Smooth muscle cell (in vitro differentiated cells): ENCODE measurements at regions not wholly inside any gene's neighbourhood (a gene's known extent, or its start where the extent isn't known, plus 50 kb on each side); places are given as distances from the start of the nearest gene placed in this dataset.

Experiments
- DNase-seq: peaks from one replicate; lab custom pipeline; 2025; ENCODE audit not compliant: unreplicated experiment; lab: John Stamatoyannopoulos, UW
- H2AFZ ChIP-seq: fragments of 200-600 bp; sonication (generic); 2 replicates; pipeline ENCODE4 v1.6.0; 2016; ENCODE audit warnings: antibody characterized with exemption, low read depth, mild to moderate bottlenecking
- H3F3A ChIP-seq: fragments of 200-600 bp; sonication (generic); 2 replicates; pipeline ENCODE4 v1.6.0; 2017; ENCODE audit warnings: antibody characterized with exemption, low read depth
- H3K27ac ChIP-seq: fragments of 200-600 bp; sonication (generic); 2 replicates; pipeline ENCODE4 v1.5.1; 2016; ENCODE audit warnings: low read depth, mild to moderate bottlenecking
- H3K27me3 ChIP-seq: fragments of 200-600 bp; sonication (generic); 2 replicates; pipeline ENCODE4 v1.6.1; 2016; ENCODE audit warnings: low read depth, mild to moderate bottlenecking
- H3K36me3 ChIP-seq: fragments of 200-600 bp; sonication (generic); 2 replicates; pipeline ENCODE4 v1.5.1; 2016; ENCODE audit warnings: low read depth
- H3K4me1 ChIP-seq: fragments of 200-600 bp; sonication (generic); 2 replicates; pipeline ENCODE4 v1.5.1; 2016; ENCODE audit warnings: low read depth
- H3K4me2 ChIP-seq: fragments of 200-600 bp; sonication (generic); 2 replicates; pipeline ENCODE4 v1.6.0; 2016; ENCODE audit warnings: mild to moderate bottlenecking
- H3K4me3 ChIP-seq: fragments of 200-600 bp; sonication (generic); 2 replicates; pipeline ENCODE4 v1.5.1; 2016; ENCODE audit warnings: mild to moderate bottlenecking
- H3K79me2 ChIP-seq: fragments of 200-600 bp; sonication (generic); 2 replicates; pipeline ENCODE4 v1.6.0; 2016; ENCODE audit warnings: low read depth, mild to moderate bottlenecking
- H3K9ac ChIP-seq: fragments of 200-600 bp; sonication (generic); 2 replicates; pipeline ENCODE4 v1.6.0; 2016; ENCODE audit warnings: low read depth
- H3K9me3 ChIP-seq: fragments of 200-600 bp; sonication (generic); replicated peaks from 2 replicates; pipeline ENCODE4 v1.5.1; 2016; ENCODE audit warnings: low read depth
- H4K20me1 ChIP-seq: fragments of 200-600 bp; sonication (generic); 2 replicates; pipeline ENCODE4 v1.6.0; 2016; ENCODE audit warnings: low read depth
- WGBS: methylation state at CpG from one replicate; pipeline ENCODE4 v1.1.7; 2016; ENCODE audit warnings: low lambda C conversion rate; 5-methylcytosine and 5-hydroxymethylcytosine counted together
- TF ChIP-seq, protein P1 (sequence below): fragments of 200-600 bp; sonication (generic); IDR thresholded peaks from 2 replicates; pipeline ENCODE4 v1.5.1; 2017; ENCODE audit warnings: borderline replicate concordance, mild to moderate bottlenecking, antibody characterized with exemption; ENCODE audit not compliant: insufficient read depth, poor library complexity, severe bottlenecking

DNA sequence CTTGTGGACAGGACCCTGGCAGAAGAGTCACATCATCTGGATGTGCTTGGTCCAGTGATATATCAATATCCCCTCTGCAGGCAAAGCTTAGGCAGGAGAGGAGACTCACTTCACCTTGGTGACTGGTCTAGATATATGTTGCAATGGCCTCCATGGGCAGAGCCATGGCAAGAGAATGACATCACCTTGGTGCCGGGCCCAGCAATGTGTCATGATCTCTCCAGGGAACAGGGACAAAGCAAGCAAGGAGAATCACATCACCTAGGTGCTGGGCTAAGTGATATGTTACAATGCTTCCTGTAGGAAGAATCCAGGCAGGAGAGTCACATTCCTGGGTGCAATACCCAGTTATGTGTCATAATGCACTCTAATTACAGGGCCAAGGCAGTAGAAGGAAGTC is 2106.2 kb downstream of the TP53TG3F start:
- H3F3A ChIP-seq, result no peaks in the 10 kb centered on the region
- H3K27ac ChIP-seq, result no peak overlapping the region
- no peaks in the 10 kb centered on the region for H4K20me1 ChIP-seq
- 89% methylated on average over 1 of the region's 1 CpG for WGBS
- no peaks in the 10 kb centered on the region for H3K79me2 ChIP-seq
- no peak for DNase-seq
- H3K4me3 ChIP-seq, result no peak overlapping the region
- TF ChIP-seq, protein P1, sequence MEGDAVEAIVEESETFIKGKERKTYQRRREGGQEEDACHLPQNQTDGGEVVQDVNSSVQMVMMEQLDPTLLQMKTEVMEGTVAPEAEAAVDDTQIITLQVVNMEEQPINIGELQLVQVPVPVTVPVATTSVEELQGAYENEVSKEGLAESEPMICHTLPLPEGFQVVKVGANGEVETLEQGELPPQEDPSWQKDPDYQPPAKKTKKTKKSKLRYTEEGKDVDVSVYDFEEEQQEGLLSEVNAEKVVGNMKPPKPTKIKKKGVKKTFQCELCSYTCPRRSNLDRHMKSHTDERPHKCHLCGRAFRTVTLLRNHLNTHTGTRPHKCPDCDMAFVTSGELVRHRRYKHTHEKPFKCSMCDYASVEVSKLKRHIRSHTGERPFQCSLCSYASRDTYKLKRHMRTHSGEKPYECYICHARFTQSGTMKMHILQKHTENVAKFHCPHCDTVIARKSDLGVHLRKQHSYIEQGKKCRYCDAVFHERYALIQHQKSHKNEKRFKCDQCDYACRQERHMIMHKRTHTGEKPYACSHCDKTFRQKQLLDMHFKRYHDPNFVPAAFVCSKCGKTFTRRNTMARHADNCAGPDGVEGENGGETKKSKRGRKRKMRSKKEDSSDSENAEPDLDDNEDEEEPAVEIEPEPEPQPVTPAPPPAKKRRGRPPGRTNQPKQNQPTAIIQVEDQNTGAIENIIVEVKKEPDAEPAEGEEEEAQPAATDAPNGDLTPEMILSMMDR, result no peak
- H3K4me1 ChIP-seq, result no peaks in the 10 kb centered on the region
- no peak overlapping the region for H2AFZ ChIP-seq
- no peaks in the 10 kb centered on the region for H3K27me3 ChIP-seq
- no peaks in the 10 kb centered on the region for H3K9me3 ChIP-seq
- no peak overlapping the region for H3K9ac ChIP-seq
- no peaks in the 10 kb centered on the region for H3K36me3 ChIP-seq
- H3K4me2 ChIP-seq, result no peak overlapping the region

DNA sequence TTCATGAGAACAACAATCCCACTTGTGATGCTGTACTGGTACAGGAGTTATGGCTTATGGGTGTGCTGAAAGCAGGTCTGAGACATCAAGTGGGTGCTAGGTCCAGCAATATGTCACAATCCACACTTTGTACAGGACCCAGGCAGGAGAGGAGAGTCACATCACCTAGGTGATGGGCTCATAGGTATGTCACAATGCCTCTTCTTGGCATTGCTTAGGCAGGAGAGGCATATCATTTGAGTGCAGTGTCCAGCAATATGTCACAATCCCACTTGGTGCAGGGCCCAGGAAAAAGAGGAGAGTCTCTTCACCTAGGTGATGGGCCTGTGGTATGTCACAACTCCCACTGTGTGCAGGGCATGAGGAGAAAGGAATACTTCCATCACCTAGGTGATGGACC is 2110.0 kb downstream of the TP53TG3F start:
- H4K20me1 ChIP-seq, result no peaks in the 10 kb centered on the region
- no peaks in the 10 kb centered on the region for H3K4me1 ChIP-seq
- no peaks in the 10 kb centered on the region for H3K36me3 ChIP-seq
- peaks cover 7% of the 10 kb centered on the region for H3K9me3 ChIP-seq
- TF ChIP-seq, protein P1, result no peak
- H3K4me2 ChIP-seq, result no peak overlapping the region
- no peak overlapping the region for H3K27ac ChIP-seq
- H3F3A ChIP-seq, result no peaks in the 10 kb centered on the region
- no peak for DNase-seq
- no peaks in the 10 kb centered on the region for H3K27me3 ChIP-seq
- no peaks in the 10 kb centered on the region for H3K79me2 ChIP-seq
- no peak overlapping the region for H2AFZ ChIP-seq
- H3K4me3 ChIP-seq, result no peak overlapping the region
- no peak overlapping the region for H3K9ac ChIP-seq

DNA sequence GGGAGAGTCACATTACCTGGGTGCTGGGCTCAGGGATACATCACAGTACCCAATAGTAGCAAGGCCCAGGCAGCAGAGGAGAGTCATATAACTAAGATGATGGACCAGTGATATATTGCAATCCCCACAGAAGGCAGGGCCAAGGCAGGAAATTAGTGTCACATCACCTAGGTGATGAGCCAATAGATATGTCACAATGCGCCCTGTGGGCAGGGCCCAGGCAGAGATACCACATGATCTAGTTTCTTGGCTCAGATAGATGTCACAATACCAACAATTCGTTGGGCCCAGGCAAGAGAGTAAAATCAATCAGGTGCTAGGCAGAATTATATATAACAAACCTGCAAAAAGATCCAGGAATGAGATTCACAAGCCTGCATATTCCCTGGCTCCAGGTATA is 2111.5 kb downstream of the TP53TG3F start:
- Histone ChIP-seq H3K27me3 (no peaks in the 10 kb centered on the region), H2AFZ (no peak overlapping the region), H4K20me1 (no peaks in the 10 kb centered on the region), H3K9me3 (peaks cover 7% of the 10 kb centered on the region), H3F3A (no peaks in the 10 kb centered on the region), H3K9ac (no peak overlapping the region), H3K27ac (no peak overlapping the region), H3K4me1 (no peaks in the 10 kb centered on the region), H3K36me3 (no peaks in the 10 kb centered on the region), H3K79me2 (no peaks in the 10 kb centered on the region), H3K4me3 (no peak overlapping the region), H3K4me2 (no peak overlapping the region)
- DNase-seq, result no peak
- WGBS, result 27% methylated on average over 2 of the region's 2 CpGs
- TF ChIP-seq, protein P1, result no peak

DNA sequence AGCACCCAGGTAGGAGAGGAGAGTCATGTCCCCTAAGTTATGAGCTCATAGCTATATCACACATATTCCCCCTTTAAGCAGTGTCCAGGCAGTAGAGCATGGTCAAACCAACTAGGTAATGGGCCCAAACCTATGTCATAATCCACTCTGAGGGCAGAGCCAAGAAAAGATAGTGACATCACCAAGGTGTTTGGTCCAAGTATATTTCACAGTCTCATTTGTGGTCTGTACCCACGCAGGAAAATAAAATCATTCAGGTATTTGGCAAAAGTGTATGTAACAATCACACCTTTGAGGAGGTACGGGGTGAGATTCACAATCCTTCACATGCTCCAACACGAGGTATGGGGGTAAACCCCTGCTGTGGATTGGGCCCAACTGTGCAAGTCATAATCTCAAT is 2112.8 kb downstream of the TP53TG3F start:
- no peaks in the 10 kb centered on the region for H3F3A ChIP-seq
- no peak for DNase-seq
- 29% methylated on average over 3 of the region's 3 CpGs for WGBS
- H3K9me3 ChIP-seq, result peaks cover 7% of the 10 kb centered on the region
- H3K36me3 ChIP-seq, result no peaks in the 10 kb centered on the region
- no peaks in the 10 kb centered on the region for H3K27me3 ChIP-seq
- H3K9ac ChIP-seq, result no peak overlapping the region
- no peak overlapping the region for H3K4me3 ChIP-seq
- no peaks in the 10 kb centered on the region for H3K4me1 ChIP-seq
- H4K20me1 ChIP-seq, result no peaks in the 10 kb centered on the region
- no peak overlapping the region for H2AFZ ChIP-seq
- TF ChIP-seq, protein P1, result no peak
- no peaks in the 10 kb centered on the region for H3K79me2 ChIP-seq
- H3K27ac ChIP-seq, result no peak overlapping the region
- H3K4me2 ChIP-seq, result no peak overlapping the region
